ENCODE measurements at regions not wholly inside any gene's neighbourhood (a gene's known extent, or its start where the extent isn't known, plus 50 kb on each side); places are given as distances from the start of the nearest gene placed in this dataset.

DNA sequence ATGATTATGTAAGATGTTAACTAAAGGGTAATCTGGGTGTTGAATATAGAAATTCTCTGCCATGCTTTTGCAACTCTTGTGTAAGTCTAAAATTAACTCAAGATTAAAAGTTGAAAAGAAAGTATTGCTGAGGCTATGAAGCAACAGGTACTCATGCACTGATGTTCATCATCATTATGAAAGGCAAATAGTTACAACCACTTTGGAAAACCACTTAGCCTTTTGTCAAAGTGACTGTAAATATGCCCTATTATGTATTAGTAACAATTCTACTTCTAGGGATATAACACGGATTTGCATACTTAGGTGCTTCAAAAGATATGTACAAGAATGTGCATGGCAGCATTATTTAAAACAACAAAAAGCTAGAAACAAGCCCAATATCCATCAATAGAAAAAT, 227.8 kb upstream of the CXXC4 start:
- H3K4me3 ChIP-seq (ENCODE audit: low read depth, low read length): no peak overlapping the region
- DNase-seq (ENCODE audit: low read depth in 4 of 6, low spot score in 6 of 6): no peak
- WGBS (ENCODE audit: insufficient coverage): no CpG with 5 or more reads among the region's 1 CpG
- no peaks in the 10 kb centered on the region for H3K36me3 ChIP-seq (ENCODE audit: control insufficient read depth, insufficient read depth, low read length)
- H3K27me3 ChIP-seq (ENCODE audit: control insufficient read depth, insufficient read depth, low read length): no peaks in the 10 kb centered on the region
- no peak overlapping the region for H3K27ac ChIP-seq (ENCODE audit: low read depth, low read length)
- no peaks in the 10 kb centered on the region for H3K4me1 ChIP-seq (ENCODE audit: control insufficient read depth, insufficient read depth, low read length)
- H3K9me3 ChIP-seq (ENCODE audit: control insufficient read depth, insufficient read depth, low read length): no peaks in the 10 kb centered on the region

DNA sequence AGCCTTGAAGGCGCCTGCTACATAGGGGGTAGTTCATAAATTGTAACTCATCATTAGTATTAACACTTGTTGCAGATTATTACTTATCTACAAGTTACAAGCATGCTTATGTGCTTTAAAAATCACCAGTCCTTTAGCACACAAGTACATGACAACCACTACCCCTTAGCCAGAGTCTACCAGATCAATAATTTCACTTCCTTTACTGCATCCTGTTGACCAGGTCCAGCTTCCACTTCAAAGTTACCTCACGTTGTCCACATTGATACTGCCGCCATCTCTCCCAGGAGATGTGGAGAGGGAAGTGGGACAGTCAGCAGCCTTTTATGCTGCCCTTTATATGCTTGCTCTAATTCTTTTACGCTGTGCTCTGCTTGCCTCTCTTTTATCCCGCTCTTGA, 231.3 kb upstream of the CXXC4 start:
- WGBS (ENCODE audit: insufficient coverage): 66% methylated on average over 2 of the region's 5 CpGs
- H3K27ac ChIP-seq (ENCODE audit: low read depth, low read length): no peak overlapping the region
- no peaks in the 10 kb centered on the region for H3K4me1 ChIP-seq (ENCODE audit: control insufficient read depth, insufficient read depth, low read length)

DNA sequence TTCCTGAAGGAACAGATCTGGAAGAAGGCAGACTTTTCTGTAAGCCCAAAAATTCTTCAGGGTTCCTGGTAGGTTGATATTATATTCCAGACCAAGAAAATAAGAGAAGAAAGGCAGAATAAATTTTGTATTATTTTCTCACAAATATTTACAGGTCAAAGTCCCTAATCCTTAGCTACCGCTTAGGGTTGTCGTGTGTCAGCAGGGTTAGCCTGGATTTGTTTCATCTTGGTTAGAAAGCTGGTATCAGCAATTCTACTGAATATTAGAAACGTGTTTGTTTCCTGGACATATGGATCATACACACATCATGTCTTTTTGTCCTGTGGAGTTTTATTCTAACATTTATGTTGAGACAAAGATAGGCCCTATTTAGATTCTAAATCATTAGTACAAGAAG, 232.9 kb upstream of the CXXC4 start:
- no peak overlapping the region for H3K27ac ChIP-seq (ENCODE audit: low read depth, low read length)
- H3K36me3 ChIP-seq (ENCODE audit: control insufficient read depth, insufficient read depth, low read length): no peaks in the 10 kb centered on the region

More for the DNA sequence above, 231.3 kb upstream of the CXXC4 start:
- Histone ChIP-seq H3K4me3 (ENCODE audit: low read depth, low read length) (no peak overlapping the region), H3K9me3 (ENCODE audit: control insufficient read depth, insufficient read depth, low read length) (no peaks in the 10 kb centered on the region), H3K36me3 (ENCODE audit: control insufficient read depth, insufficient read depth, low read length) (no peaks in the 10 kb centered on the region), H3K27me3 (ENCODE audit: control insufficient read depth, insufficient read depth, low read length) (no peaks in the 10 kb centered on the region)
- DNase-seq (ENCODE audit: low read depth in 4 of 6, low spot score in 6 of 6): no peak

DNA sequence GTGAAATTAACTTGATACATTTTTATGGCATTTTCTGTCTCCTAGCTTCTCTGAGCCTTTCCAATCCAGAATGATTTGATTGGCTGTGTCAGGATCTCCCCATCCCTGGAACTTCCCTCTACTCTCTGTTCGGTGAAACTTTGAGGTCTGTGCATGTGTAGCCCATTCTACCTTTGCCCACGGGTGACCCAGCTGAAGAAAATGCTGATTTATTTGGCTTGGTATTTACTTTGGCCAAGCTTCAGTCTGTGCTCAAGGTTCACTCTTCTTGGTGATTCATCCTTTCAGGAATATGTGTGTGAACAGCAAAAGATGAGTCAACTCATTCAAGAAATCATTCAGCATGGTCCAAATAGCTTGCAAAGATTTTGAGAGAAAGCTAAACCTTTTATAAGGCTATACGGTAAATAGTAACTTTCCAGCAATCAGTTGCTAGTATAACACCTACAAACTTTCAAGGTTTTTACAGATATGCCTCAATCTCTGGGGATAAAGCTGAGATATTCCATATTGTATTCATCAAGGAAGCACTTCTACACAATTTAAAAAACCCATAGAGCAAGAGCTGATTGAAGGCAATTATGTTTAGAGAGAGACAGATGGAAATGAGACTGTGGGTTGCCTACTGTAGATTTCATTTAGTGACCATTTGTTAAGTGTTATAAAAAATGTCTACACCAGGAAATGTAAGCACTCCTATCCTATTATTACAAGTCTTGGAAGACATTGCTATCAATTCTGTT, 233.9 kb upstream of the CXXC4 start:
- no peak overlapping the region for H3K27ac ChIP-seq (ENCODE audit: low read depth, low read length)
- no peak for DNase-seq (ENCODE audit: low read depth in 4 of 6, low spot score in 6 of 6)
- WGBS (ENCODE audit: insufficient coverage): 80% methylated on average over 1 of the region's 3 CpGs

More for the DNA sequence above, 232.9 kb upstream of the CXXC4 start:
- Histone ChIP-seq H3K4me1 (ENCODE audit: control insufficient read depth, insufficient read depth, low read length) (no peaks in the 10 kb centered on the region), H3K4me3 (ENCODE audit: low read depth, low read length) (no peak overlapping the region), H3K27me3 (ENCODE audit: control insufficient read depth, insufficient read depth, low read length) (no peaks in the 10 kb centered on the region), H3K9me3 (ENCODE audit: control insufficient read depth, insufficient read depth, low read length) (no peaks in the 10 kb centered on the region)
- WGBS (ENCODE audit: insufficient coverage): no CpG with 5 or more reads among the region's 3 CpGs
- no peak for DNase-seq (ENCODE audit: low read depth in 4 of 6, low spot score in 6 of 6)

DNA sequence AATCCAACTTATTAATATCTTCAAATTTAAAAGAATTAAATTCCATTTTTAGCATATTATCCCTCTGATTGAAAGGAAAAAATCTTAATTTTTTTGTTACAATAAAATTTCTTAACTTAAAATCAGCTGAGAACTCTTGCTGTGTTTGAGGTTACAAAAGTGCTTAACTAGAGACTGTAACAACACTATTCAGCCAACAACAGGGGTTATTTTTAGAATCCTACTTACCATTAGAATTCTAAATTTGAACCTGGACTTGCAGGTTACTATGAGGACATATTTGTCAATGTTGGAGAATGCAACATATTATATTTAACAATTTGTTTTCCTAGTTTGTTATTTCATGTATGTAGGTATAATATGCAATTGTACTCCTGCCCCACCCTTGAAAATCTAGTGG, 238.1 kb upstream of the CXXC4 start:
- no peak for DNase-seq (ENCODE audit: low read depth in 4 of 6, low spot score in 6 of 6)
- Histone ChIP-seq H3K9me3 (ENCODE audit: control insufficient read depth, insufficient read depth, low read length) (no peaks in the 10 kb centered on the region), H3K36me3 (ENCODE audit: control insufficient read depth, insufficient read depth, low read length) (no peaks in the 10 kb centered on the region), H3K27me3 (ENCODE audit: control insufficient read depth, insufficient read depth, low read length) (no peaks in the 10 kb centered on the region), H3K4me3 (ENCODE audit: low read depth, low read length) (no peak overlapping the region), H3K27ac (ENCODE audit: low read depth, low read length) (no peak overlapping the region), H3K4me1 (ENCODE audit: control insufficient read depth, insufficient read depth, low read length) (no peaks in the 10 kb centered on the region)

More for the DNA sequence above, 233.9 kb upstream of the CXXC4 start:
- H3K36me3 ChIP-seq (ENCODE audit: control insufficient read depth, insufficient read depth, low read length): no peaks in the 10 kb centered on the region
- H3K4me1 ChIP-seq (ENCODE audit: control insufficient read depth, insufficient read depth, low read length): no peaks in the 10 kb centered on the region
- no peaks in the 10 kb centered on the region for H3K27me3 ChIP-seq (ENCODE audit: control insufficient read depth, insufficient read depth, low read length)
- H3K4me3 ChIP-seq (ENCODE audit: low read depth, low read length): no peak overlapping the region
- no peaks in the 10 kb centered on the region for H3K9me3 ChIP-seq (ENCODE audit: control insufficient read depth, insufficient read depth, low read length)

DNA sequence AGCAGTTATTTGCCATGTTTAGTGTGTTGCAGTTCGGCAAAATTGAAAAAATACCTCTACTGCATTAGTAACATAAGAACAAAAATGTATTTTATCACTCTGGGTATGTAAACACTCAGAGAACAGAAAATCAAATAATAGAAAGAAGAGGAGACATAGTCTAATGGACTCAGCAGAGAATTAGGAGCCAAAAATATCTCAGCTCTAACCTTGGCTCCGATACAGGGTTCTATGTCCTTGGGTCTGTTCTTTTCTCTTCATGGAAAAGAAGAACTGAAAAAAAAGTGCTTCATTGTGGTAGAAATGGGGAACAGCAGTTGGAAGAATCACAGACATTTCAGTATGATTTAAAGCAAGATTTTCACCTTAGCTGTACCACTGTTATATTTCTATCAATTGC, 240.5 kb upstream of the CXXC4 start:
- Histone ChIP-seq H3K27ac (ENCODE audit: low read depth, low read length) (no peak overlapping the region), H3K4me3 (ENCODE audit: low read depth, low read length) (no peak overlapping the region), H3K36me3 (ENCODE audit: control insufficient read depth, insufficient read depth, low read length) (no peaks in the 10 kb centered on the region), H3K9me3 (ENCODE audit: control insufficient read depth, insufficient read depth, low read length) (no peaks in the 10 kb centered on the region), H3K4me1 (ENCODE audit: control insufficient read depth, insufficient read depth, low read length) (no peaks in the 10 kb centered on the region), H3K27me3 (ENCODE audit: control insufficient read depth, insufficient read depth, low read length) (no peaks in the 10 kb centered on the region)
- no CpG with 5 or more reads among the region's 2 CpGs for WGBS (ENCODE audit: insufficient coverage)
- DNase-seq (ENCODE audit: low read depth in 4 of 6, low spot score in 6 of 6): no peak

DNA sequence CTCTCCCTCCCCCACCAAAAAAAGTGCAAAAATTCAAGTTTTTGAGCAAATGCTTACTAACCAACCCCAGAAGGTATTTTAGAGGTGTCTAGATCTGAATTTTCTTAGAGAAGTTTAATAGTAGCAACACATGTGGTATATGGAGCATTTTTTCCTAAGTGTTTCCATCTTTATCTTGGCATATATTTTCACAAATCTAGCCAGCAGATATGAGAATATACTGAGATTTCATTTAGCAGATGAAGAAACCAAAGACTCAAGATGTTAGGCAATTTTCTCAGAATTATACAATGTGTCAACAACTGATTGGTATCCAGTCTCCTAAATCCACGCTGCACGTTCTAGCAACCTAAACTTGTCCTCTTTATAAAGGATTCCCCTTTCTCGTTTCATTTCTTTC, 245.5 kb upstream of the CXXC4 start:
- DNase-seq (ENCODE audit: low read depth in 4 of 6, low spot score in 6 of 6): peak in 1 of 6 donors; percentile 63
- Histone ChIP-seq H3K9me3 (ENCODE audit: control insufficient read depth, insufficient read depth, low read length) (no peaks in the 10 kb centered on the region), H3K27ac (ENCODE audit: low read depth, low read length) (no peak overlapping the region), H3K36me3 (ENCODE audit: control insufficient read depth, insufficient read depth, low read length) (no peaks in the 10 kb centered on the region), H3K4me3 (ENCODE audit: low read depth, low read length) (no peak overlapping the region), H3K4me1 (ENCODE audit: control insufficient read depth, insufficient read depth, low read length) (no peaks in the 10 kb centered on the region), H3K27me3 (ENCODE audit: control insufficient read depth, insufficient read depth, low read length) (no peaks in the 10 kb centered on the region)
- no CpG with 5 or more reads among the region's 3 CpGs for WGBS (ENCODE audit: insufficient coverage)

DNA sequence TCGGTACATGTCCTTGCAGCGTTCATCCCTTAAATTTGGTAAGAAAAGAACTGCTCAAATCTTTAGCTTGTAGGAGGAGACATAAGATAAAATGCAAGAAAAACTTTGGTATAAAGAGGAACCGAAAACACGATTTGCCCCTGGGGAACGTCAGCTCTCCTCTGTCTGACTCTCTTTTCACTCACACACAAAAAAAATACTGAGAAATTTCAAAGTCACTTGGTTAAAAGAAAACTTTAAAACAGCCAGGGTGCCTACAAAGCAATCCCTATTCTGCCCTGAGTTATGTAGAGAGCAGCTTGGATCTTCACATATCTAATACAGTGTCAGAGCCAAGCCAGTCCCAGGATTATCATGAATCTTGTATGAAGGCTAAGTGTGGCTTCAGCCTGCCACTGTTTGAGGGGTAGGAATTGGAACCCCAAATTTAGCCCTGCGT, 248.5 kb upstream of the CXXC4 start:
- Histone ChIP-seq H3K4me1 (ENCODE audit: control insufficient read depth, insufficient read depth, low read length) (no peaks in the 10 kb centered on the region), H3K9me3 (ENCODE audit: control insufficient read depth, insufficient read depth, low read length) (no peaks in the 10 kb centered on the region), H3K36me3 (ENCODE audit: control insufficient read depth, insufficient read depth, low read length) (no peaks in the 10 kb centered on the region), H3K27me3 (ENCODE audit: control insufficient read depth, insufficient read depth, low read length) (no peaks in the 10 kb centered on the region), H3K27ac (ENCODE audit: low read depth, low read length) (no peak overlapping the region), H3K4me3 (ENCODE audit: low read depth, low read length) (no peak overlapping the region)
- peak in 1 of 6 donors; percentile 51 for DNase-seq (ENCODE audit: low read depth in 4 of 6, low spot score in 6 of 6)
- no CpG with 5 or more reads among the region's 6 CpGs for WGBS (ENCODE audit: insufficient coverage)

DNA sequence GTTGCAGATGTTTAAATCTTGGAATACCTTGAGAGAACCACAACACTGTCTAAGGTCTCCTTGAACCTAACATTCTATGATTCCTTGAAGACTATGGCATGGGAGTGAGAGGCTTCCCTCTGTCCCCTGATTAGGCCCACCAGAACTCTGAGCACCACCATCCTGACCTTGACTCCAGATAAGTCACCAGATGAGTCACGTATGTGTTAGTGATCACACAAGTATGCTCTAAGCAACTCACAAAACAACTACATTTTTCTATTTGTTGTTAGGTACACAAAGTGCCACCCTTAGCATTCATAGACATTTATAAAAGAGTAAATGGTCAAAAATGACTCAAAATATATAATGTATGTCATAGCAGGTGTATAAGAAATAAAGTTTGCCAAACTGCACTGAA, 252.9 kb upstream of the CXXC4 start:
- no peak overlapping the region for H3K27ac ChIP-seq (ENCODE audit: low read depth, low read length)
- no peaks in the 10 kb centered on the region for H3K27me3 ChIP-seq (ENCODE audit: control insufficient read depth, insufficient read depth, low read length)
- no peak for DNase-seq (ENCODE audit: low read depth in 4 of 6, low spot score in 6 of 6)
- H3K9me3 ChIP-seq (ENCODE audit: control insufficient read depth, insufficient read depth, low read length): no peaks in the 10 kb centered on the region
- no CpG with 5 or more reads among the region's 1 CpG for WGBS (ENCODE audit: insufficient coverage)
- H3K4me3 ChIP-seq (ENCODE audit: low read depth, low read length): no peak overlapping the region
- H3K4me1 ChIP-seq (ENCODE audit: control insufficient read depth, insufficient read depth, low read length): no peaks in the 10 kb centered on the region
- no peaks in the 10 kb centered on the region for H3K36me3 ChIP-seq (ENCODE audit: control insufficient read depth, insufficient read depth, low read length)

DNA sequence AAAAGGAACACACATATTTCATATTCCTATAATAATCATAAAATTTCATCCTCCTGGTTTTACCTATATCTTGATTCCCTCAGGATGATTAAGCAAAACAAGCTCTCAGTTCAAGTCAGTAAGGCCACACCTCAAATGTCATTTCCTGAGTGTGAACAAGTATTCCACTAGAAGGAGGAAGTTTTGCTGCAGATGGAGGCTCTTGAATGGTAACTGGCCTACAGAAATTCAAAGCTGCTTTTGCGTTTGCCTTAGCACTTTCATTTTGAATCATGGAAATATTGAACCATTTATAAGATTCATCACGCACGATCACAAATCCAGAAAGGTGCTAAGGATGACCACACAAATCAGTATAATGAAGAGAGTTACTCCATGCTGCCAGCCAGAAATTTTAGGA, 254.4 kb upstream of the CXXC4 start:
- Histone ChIP-seq H3K4me1 (ENCODE audit: control insufficient read depth, insufficient read depth, low read length) (no peaks in the 10 kb centered on the region), H3K9me3 (ENCODE audit: control insufficient read depth, insufficient read depth, low read length) (no peaks in the 10 kb centered on the region), H3K36me3 (ENCODE audit: control insufficient read depth, insufficient read depth, low read length) (no peaks in the 10 kb centered on the region), H3K27ac (ENCODE audit: low read depth, low read length) (no peak overlapping the region), H3K27me3 (ENCODE audit: control insufficient read depth, insufficient read depth, low read length) (no peaks in the 10 kb centered on the region), H3K4me3 (ENCODE audit: low read depth, low read length) (no peak overlapping the region)
- WGBS (ENCODE audit: insufficient coverage): 100% methylated on average over 1 of the region's 3 CpGs
- DNase-seq (ENCODE audit: low read depth in 4 of 6, low spot score in 6 of 6): no peak
